ENCODE measurements at regions not wholly inside any gene's neighbourhood (a gene's known extent, or its start where the extent isn't known, plus 50 kb on each side); places are given as distances from the start of the nearest gene placed in this dataset.

DNA sequence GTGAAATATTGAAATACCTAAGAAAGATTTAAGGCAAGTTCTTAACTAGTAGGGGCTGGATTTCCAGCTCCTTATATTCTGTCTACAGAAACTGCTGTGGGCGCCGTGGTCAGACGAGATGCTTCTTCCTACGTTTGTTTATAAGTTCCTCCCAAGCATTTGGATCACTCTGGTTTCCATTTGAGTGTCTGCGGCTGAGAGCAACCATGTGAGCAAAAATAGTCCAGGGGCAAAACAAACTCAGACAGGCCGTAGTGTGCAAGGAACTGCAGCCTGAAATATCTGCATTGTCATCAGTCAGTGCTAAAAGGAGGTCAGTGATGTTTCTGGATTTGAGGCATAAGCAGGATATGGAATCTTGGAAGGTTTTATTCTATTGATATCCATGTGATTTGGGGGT is 485.9 kb upstream of the JAG1 start:
- 66% methylated on average over 6 of the region's 6 CpGs for WGBS (ENCODE audit: low lambda C conversion rate)

More for the DNA sequence above, 485.9 kb upstream of the JAG1 start:
- no peaks in the 10 kb centered on the region for H4K20me1 ChIP-seq (ENCODE audit: insufficient read depth)
- H3K27me3 ChIP-seq (ENCODE audit: insufficient read depth) = no peaks in the 10 kb centered on the region
- POLR2A ChIA-PET = no interaction called here
- no peaks in the 10 kb centered on the region for H3K9me2 ChIP-seq
- CTCF ChIA-PET = no interaction called here
- TF ChIP-seq, protein P1, sequence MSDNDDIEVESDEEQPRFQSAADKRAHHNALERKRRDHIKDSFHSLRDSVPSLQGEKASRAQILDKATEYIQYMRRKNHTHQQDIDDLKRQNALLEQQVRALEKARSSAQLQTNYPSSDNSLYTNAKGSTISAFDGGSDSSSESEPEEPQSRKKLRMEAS (IDR thresholded peaks at IDR 0.05; ENCODE audit: low read depth) = no peak
- TF ChIP-seq TCF12 (IDR thresholded peaks at IDR 0.05) (no peak), JUND (IDR thresholded peaks at IDR 0.05) (no peak), NRF1 (IDR thresholded peaks at IDR 0.05; ENCODE audit: low read depth, low read length) (no peak), TEAD4 (IDR thresholded peaks at IDR 0.05; ENCODE audit: borderline replicate concordance, insufficient read depth) (no peak), FOSL2 (IDR thresholded peaks at IDR 0.05; ENCODE audit: borderline replicate concordance, low read depth) (no peak), FOXJ3 (CRISPR knock-in tag; IDR thresholded peaks at IDR 0.05) (no peak), SIN3A (IDR thresholded peaks at IDR 0.05; ENCODE audit: borderline replicate concordance, low read depth, low read length) (no peak), POLR2AphosphoS5 (IDR thresholded peaks at IDR 0.05; ENCODE audit: low read depth, low read length) (no peak), TAF1 (IDR thresholded peaks at IDR 0.05; ENCODE audit: borderline replicate concordance, low read depth, low read length) (no peak), FOXM1 (IDR thresholded peaks at IDR 0.05; ENCODE audit: low read depth) (no peak), NFIC (IDR thresholded peaks at IDR 0.05; ENCODE audit: borderline replicate concordance) (no peak), RCOR1 (IDR thresholded peaks at IDR 0.05; ENCODE audit: low read length) (no peak), GATA2 (CRISPR knock-in tag; IDR thresholded peaks at IDR 0.05) (no peak), EP300 (IDR thresholded peaks at IDR 0.05; ENCODE audit: borderline replicate concordance in 1 of 2, low read depth in 1 of 2, low read length in 1 of 2) (no peak)
- TF ChIP-seq, protein P2, sequence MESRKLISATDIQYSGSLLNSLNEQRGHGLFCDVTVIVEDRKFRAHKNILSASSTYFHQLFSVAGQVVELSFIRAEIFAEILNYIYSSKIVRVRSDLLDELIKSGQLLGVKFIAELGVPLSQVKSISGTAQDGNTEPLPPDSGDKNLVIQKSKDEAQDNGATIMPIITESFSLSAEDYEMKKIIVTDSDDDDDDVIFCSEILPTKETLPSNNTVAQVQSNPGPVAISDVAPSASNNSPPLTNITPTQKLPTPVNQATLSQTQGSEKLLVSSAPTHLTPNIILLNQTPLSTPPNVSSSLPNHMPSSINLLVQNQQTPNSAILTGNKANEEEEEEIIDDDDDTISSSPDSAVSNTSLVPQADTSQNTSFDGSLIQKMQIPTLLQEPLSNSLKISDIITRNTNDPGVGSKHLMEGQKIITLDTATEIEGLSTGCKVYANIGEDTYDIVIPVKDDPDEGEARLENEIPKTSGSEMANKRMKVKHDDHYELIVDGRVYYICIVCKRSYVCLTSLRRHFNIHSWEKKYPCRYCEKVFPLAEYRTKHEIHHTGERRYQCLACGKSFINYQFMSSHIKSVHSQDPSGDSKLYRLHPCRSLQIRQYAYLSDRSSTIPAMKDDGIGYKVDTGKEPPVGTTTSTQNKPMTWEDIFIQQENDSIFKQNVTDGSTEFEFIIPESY (IDR thresholded peaks at IDR 0.05; ENCODE audit: borderline replicate concordance, low read depth) = no peak
- TF ChIP-seq, protein P3, sequence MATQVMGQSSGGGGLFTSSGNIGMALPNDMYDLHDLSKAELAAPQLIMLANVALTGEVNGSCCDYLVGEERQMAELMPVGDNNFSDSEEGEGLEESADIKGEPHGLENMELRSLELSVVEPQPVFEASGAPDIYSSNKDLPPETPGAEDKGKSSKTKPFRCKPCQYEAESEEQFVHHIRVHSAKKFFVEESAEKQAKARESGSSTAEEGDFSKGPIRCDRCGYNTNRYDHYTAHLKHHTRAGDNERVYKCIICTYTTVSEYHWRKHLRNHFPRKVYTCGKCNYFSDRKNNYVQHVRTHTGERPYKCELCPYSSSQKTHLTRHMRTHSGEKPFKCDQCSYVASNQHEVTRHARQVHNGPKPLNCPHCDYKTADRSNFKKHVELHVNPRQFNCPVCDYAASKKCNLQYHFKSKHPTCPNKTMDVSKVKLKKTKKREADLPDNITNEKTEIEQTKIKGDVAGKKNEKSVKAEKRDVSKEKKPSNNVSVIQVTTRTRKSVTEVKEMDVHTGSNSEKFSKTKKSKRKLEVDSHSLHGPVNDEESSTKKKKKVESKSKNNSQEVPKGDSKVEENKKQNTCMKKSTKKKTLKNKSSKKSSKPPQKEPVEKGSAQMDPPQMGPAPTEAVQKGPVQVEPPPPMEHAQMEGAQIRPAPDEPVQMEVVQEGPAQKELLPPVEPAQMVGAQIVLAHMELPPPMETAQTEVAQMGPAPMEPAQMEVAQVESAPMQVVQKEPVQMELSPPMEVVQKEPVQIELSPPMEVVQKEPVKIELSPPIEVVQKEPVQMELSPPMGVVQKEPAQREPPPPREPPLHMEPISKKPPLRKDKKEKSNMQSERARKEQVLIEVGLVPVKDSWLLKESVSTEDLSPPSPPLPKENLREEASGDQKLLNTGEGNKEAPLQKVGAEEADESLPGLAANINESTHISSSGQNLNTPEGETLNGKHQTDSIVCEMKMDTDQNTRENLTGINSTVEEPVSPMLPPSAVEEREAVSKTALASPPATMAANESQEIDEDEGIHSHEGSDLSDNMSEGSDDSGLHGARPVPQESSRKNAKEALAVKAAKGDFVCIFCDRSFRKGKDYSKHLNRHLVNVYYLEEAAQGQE (IDR thresholded peaks at IDR 0.05; ENCODE audit: low read depth, low read length) = no peak
- TF ChIP-seq, protein P4, sequence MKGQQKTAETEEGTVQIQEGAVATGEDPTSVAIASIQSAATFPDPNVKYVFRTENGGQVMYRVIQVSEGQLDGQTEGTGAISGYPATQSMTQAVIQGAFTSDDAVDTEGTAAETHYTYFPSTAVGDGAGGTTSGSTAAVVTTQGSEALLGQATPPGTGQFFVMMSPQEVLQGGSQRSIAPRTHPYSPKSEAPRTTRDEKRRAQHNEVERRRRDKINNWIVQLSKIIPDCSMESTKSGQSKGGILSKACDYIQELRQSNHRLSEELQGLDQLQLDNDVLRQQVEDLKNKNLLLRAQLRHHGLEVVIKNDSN (IDR thresholded peaks at IDR 0.05; ENCODE audit: borderline replicate concordance, low read depth) = no peak
- DNase-seq = no peak
- H3K9ac ChIP-seq = no peak overlapping the region
- no peaks in the 10 kb centered on the region for H3K36me3 ChIP-seq (replicated peaks in 1 of 2; ENCODE audit: control insufficient read depth in 1 of 2, insufficient read depth in 2 of 2, low read length in 1 of 2)
- no peak overlapping the region for H3K4me2 ChIP-seq
- H3K27ac ChIP-seq (ENCODE audit: low read depth in 2 of 2, low read length in 1 of 2) = peak overlapping the region in 1 of 2 experiments; percentile 4; a peak in 1 of 4 replicates
- H3F3A ChIP-seq (replicated peaks; ENCODE audit: insufficient read depth) = peaks cover 3% of the 10 kb centered on the region
- no peaks in the 10 kb centered on the region for H3K4me1 ChIP-seq (ENCODE audit: control insufficient read depth in 1 of 2, insufficient read depth in 2 of 2, low read depth in 1 of 2, low read length in 1 of 2)
- H3K79me2 ChIP-seq (ENCODE audit: insufficient read depth) = no peaks in the 10 kb centered on the region
- no peak overlapping the region for H3K4me3 ChIP-seq (ENCODE audit: low read depth in 2 of 2, low read length in 1 of 2)
- H2AFZ ChIP-seq (ENCODE audit: low read depth) = no peak overlapping the region
- H3K9me3 ChIP-seq = no peaks in the 10 kb centered on the region
